Liver (tissue), 7 donors: ENCODE measurements at regions not wholly inside any gene's neighbourhood (a gene's known extent, or its start where the extent isn't known, plus 50 kb on each side); places are given as distances from the start of the nearest gene placed in this dataset.

ENCODE experiments used
- DNase-seq: peaks from one replicate; pipeline ENCODE4 v3.0.0-alpha.2; 2017; ENCODE audit warnings: low spot score
- H3K27ac ChIP-seq, 2 donors: one replicate each; pipeline ENCODE4 v1.7.0; 2013; ENCODE audit warnings: inconsistent platforms in 2 of 2, low read length in 2 of 2, control low read depth in 1 of 2, low read depth in 1 of 2, mild to moderate bottlenecking in 1 of 2
- H3K27me3 ChIP-seq, 4 donors: one replicate each; pipeline versions ENCODE4 v1.6.1 to v1.7.0; 2013; ENCODE audit warnings: low read length in 3 of 4, inconsistent platforms in 1 of 4, mild to moderate bottlenecking in 1 of 4, moderate library complexity in 1 of 4; ENCODE audit not compliant: control insufficient read depth in 4 of 4, insufficient read depth in 4 of 4
- H3K36me3 ChIP-seq, 4 donors: one replicate each; pipeline versions ENCODE4 v1.6.1 to v1.7.0; 2013; ENCODE audit warnings: low read length in 3 of 4, mild to moderate bottlenecking in 3 of 4, low read depth in 1 of 4, moderate library complexity in 1 of 4; ENCODE audit not compliant: control insufficient read depth in 4 of 4, insufficient read depth in 3 of 4
- H3K4me1 ChIP-seq, 4 donors: one replicate each; pipeline versions ENCODE4 v1.6.1 to v1.7.0; 2013; ENCODE audit warnings: low read length in 3 of 4, mild to moderate bottlenecking in 3 of 4, moderate library complexity in 1 of 4; ENCODE audit not compliant: control insufficient read depth in 4 of 4, insufficient read depth in 4 of 4
- H3K4me3 ChIP-seq, 3 donors: one replicate each; pipeline versions ENCODE4 v1.6.1 to v1.7.0; 2013; ENCODE audit warnings: low read length in 3 of 3, control low read depth in 1 of 3, low read depth in 1 of 3, mild to moderate bottlenecking in 1 of 3
- H3K9ac ChIP-seq, 2 donors: one replicate each; pipeline ENCODE4 v1.7.0; 2013; ENCODE audit warnings: low read length in 2 of 2, mild to moderate bottlenecking in 2 of 2, moderate library complexity in 2 of 2, control low read depth in 1 of 2, low read depth in 1 of 2
- H3K9me3 ChIP-seq, 4 donors: one replicate each; pipeline versions ENCODE4 v1.6.1 to v1.7.0; 2013; ENCODE audit warnings: low read length in 3 of 4; ENCODE audit not compliant: control insufficient read depth in 4 of 4
- EGR1 ChIP-seq, 2 donors: IDR thresholded peaks; 2 replicates each; pipeline ENCODE4 v1.6.1; 2016 to 2018; ENCODE audit warnings: antibody characterized with exemption in 2 of 2, low read depth in 2 of 2
- GABPA ChIP-seq, 2 donors: IDR thresholded peaks in 1 of 2; conservative IDR thresholded peaks in 1 of 2; 2 replicates each; pipeline ENCODE4 v1.6.1; 2016; ENCODE audit warnings: antibody characterized with exemption in 2 of 2, mild to moderate bottlenecking in 1 of 2, moderate library complexity in 1 of 2
- HNF4A ChIP-seq, 2 donors: conservative IDR thresholded peaks; 2 replicates each; pipeline ENCODE4 v1.6.1; 2016; ENCODE audit warnings: antibody characterized with exemption in 2 of 2, mild to moderate bottlenecking in 2 of 2
- NR2F2 ChIP-seq: IDR thresholded peaks from 2 replicates; pipeline ENCODE4 v1.6.1; 2016; ENCODE audit warnings: antibody characterized with exemption
- RXRA ChIP-seq, 2 donors: IDR thresholded peaks; 2 replicates each; pipeline ENCODE4 v1.6.1; 2017 to 2018; ENCODE audit warnings: antibody characterized with exemption in 2 of 2, mild to moderate bottlenecking in 1 of 2
- SP1 ChIP-seq: IDR thresholded peaks from 2 replicates; pipeline ENCODE4 v1.6.1; 2018; ENCODE audit warnings: antibody characterized with exemption, mild to moderate bottlenecking
- TAF1 ChIP-seq: conservative IDR thresholded peaks from 2 replicates; pipeline ENCODE4 v1.6.1; 2016; ENCODE audit warnings: antibody characterized with exemption, mild to moderate bottlenecking
- ZBTB33 ChIP-seq: IDR thresholded peaks from 2 replicates; pipeline ENCODE4 v1.6.1; 2016; ENCODE audit warnings: antibody characterized with exemption
- TF ChIP-seq, protein P1 (sequence below): IDR thresholded peaks from 2 replicates; pipeline ENCODE4 v1.6.1; 2016; ENCODE audit warnings: antibody characterized with exemption
- TF ChIP-seq, protein P2 (sequence below): fragments of 150-350 bp; IDR thresholded peaks from 2 replicates; pipeline ENCODE4 v1.5.1; 2017; ENCODE audit warnings: improper control_type of control experiment, low read depth, low read length; ENCODE audit not compliant: missing input control
- TF ChIP-seq, protein P3 (sequence below): IDR thresholded peaks from 2 replicates; pipeline ENCODE4 v1.6.1; 2016; ENCODE audit warnings: antibody characterized with exemption, mild to moderate bottlenecking
- TF ChIP-seq, protein P4 (sequence below): IDR thresholded peaks from 2 replicates; pipeline ENCODE4 v1.6.1; 2016; ENCODE audit warnings: antibody characterized with exemption
- donor health status: healthy.
- donor health status: healthy.
- donor health status: healthy.
- donor health status: healthy.

GRCh38 chr18:53792762-53793161 lies 431.7 kb downstream of the MBD2 start (continued):
- TF ChIP-seq, protein P1, sequence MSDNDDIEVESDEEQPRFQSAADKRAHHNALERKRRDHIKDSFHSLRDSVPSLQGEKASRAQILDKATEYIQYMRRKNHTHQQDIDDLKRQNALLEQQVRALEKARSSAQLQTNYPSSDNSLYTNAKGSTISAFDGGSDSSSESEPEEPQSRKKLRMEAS = no peak
- TF ChIP-seq EGR1 (IDR thresholded peaks at IDR 0.05; ENCODE audit: low read depth in 2 of 2) (no peak), SP1 (no peak)

DNA sequence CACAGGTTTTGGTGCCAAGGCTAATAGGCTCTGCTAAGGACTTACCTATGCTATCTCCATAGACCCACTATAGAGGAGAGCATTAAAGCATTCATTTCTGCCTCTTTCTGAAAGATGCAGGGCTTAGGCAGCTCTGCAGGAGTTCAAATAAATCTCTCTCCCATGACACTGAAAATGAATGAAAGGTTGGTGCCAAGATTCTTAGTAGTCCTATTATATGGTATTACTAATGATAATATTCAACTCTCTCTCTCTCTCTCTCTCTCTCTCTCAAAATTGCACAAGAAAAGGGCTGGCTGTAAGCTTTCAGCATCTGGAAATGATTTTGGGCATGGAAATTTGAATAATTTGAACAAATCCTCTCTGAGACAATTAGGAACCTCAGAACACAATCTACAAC lies 433.7 kb downstream of the MBD2 start:
- Histone ChIP-seq H3K36me3 (no peaks in the 10 kb centered on the region), H3K4me1 (no peaks in the 10 kb centered on the region), H3K9ac (no peak overlapping the region), H3K27me3 (no peaks in the 10 kb centered on the region), H3K27ac (no peak overlapping the region), H3K4me3 (no peak overlapping the region), H3K9me3 (no peaks in the 10 kb centered on the region)
- TF ChIP-seq, protein P2, sequence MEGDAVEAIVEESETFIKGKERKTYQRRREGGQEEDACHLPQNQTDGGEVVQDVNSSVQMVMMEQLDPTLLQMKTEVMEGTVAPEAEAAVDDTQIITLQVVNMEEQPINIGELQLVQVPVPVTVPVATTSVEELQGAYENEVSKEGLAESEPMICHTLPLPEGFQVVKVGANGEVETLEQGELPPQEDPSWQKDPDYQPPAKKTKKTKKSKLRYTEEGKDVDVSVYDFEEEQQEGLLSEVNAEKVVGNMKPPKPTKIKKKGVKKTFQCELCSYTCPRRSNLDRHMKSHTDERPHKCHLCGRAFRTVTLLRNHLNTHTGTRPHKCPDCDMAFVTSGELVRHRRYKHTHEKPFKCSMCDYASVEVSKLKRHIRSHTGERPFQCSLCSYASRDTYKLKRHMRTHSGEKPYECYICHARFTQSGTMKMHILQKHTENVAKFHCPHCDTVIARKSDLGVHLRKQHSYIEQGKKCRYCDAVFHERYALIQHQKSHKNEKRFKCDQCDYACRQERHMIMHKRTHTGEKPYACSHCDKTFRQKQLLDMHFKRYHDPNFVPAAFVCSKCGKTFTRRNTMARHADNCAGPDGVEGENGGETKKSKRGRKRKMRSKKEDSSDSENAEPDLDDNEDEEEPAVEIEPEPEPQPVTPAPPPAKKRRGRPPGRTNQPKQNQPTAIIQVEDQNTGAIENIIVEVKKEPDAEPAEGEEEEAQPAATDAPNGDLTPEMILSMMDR = no peak
- TF ChIP-seq SP1 = no peak
- no peak for TF ChIP-seq GABPA (IDR thresholded peaks at IDR 0.05 in 1 of 2, conservative IDR thresholded peaks at IDR 0.05 in 1 of 2)
- no peak for TF ChIP-seq NR2F2
- no peak for TF ChIP-seq TAF1
- no peak for TF ChIP-seq RXRA (IDR thresholded peaks at IDR 0.05)
- TF ChIP-seq ZBTB33 = no peak
- no peak for TF ChIP-seq HNF4A (conservative IDR thresholded peaks at IDR 0.05)
- TF ChIP-seq, protein P3, sequence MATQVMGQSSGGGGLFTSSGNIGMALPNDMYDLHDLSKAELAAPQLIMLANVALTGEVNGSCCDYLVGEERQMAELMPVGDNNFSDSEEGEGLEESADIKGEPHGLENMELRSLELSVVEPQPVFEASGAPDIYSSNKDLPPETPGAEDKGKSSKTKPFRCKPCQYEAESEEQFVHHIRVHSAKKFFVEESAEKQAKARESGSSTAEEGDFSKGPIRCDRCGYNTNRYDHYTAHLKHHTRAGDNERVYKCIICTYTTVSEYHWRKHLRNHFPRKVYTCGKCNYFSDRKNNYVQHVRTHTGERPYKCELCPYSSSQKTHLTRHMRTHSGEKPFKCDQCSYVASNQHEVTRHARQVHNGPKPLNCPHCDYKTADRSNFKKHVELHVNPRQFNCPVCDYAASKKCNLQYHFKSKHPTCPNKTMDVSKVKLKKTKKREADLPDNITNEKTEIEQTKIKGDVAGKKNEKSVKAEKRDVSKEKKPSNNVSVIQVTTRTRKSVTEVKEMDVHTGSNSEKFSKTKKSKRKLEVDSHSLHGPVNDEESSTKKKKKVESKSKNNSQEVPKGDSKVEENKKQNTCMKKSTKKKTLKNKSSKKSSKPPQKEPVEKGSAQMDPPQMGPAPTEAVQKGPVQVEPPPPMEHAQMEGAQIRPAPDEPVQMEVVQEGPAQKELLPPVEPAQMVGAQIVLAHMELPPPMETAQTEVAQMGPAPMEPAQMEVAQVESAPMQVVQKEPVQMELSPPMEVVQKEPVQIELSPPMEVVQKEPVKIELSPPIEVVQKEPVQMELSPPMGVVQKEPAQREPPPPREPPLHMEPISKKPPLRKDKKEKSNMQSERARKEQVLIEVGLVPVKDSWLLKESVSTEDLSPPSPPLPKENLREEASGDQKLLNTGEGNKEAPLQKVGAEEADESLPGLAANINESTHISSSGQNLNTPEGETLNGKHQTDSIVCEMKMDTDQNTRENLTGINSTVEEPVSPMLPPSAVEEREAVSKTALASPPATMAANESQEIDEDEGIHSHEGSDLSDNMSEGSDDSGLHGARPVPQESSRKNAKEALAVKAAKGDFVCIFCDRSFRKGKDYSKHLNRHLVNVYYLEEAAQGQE = no peak
- TF ChIP-seq, protein P1 = no peak
- TF ChIP-seq, protein P4, sequence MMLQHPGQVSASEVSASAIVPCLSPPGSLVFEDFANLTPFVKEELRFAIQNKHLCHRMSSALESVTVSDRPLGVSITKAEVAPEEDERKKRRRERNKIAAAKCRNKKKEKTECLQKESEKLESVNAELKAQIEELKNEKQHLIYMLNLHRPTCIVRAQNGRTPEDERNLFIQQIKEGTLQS = no peak
- TF ChIP-seq EGR1 (IDR thresholded peaks at IDR 0.05; ENCODE audit: low read depth in 2 of 2) = no peak
- no peak for DNase-seq
